SU-DHL-6 (cell line): ENCODE measurements at regions not wholly inside any gene's neighbourhood (a gene's known extent, or its start where the extent isn't known, plus 50 kb on each side); places are given as distances from the start of the nearest gene placed in this dataset.

ENCODE experiments used
- H2AFZ ChIP-seq: fragments of 200-600 bp; sonication (generic); 2 replicates; pipeline ENCODE4 v1.6.1; 2014; ENCODE audit warnings: low read depth, mild to moderate bottlenecking, moderate library complexity, mixed read lengths, antibody characterized with exemption, low read length; ENCODE audit not compliant: severe bottlenecking
- H3F3A ChIP-seq: fragments of 200-600 bp; shearing (Covaris generic); 2 replicates; pipeline ENCODE4 v1.6.0; 2016; ENCODE audit warnings: antibody characterized with exemption, mild to moderate bottlenecking; ENCODE audit not compliant: insufficient read depth
- H3K27ac ChIP-seq: fragments of 200-600 bp; sonication (generic); 2 replicates; pipeline ENCODE4 v1.5.1; 2016; ENCODE audit warnings: low read depth, mild to moderate bottlenecking, low read length, moderate library complexity, mixed read lengths
- H3K27me3 ChIP-seq: fragments of 200-600 bp; sonication (generic), shearing (Covaris generic); 2 replicates; pipeline ENCODE4 v1.6.0; 2014; ENCODE audit warnings: mild to moderate bottlenecking, low read length
- H3K36me3 ChIP-seq: fragments of 200-600 bp; sonication (generic); 2 replicates; pipeline ENCODE4 v1.6.1; 2014; ENCODE audit warnings: mild to moderate bottlenecking, low read length, mixed read lengths
- H3K4me2 ChIP-seq: fragments of 300-600, 200-600 bp; shearing (Covaris generic), sonication (generic); 2 replicates; pipeline ENCODE4 v1.6.0; 2014; ENCODE audit warnings: low read length, low read depth, mild to moderate bottlenecking; ENCODE audit not compliant: poor library complexity, severe bottlenecking
- H3K4me3 ChIP-seq: fragments of 200-600 bp; sonication (generic); 2 replicates; pipeline ENCODE4 v1.5.1; 2014; ENCODE audit warnings: antibody characterized with exemption, low read length, mild to moderate bottlenecking, mixed read lengths; ENCODE audit not compliant: insufficient read depth, poor library complexity, severe bottlenecking
- H3K79me2 ChIP-seq: fragments of 200-600 bp; sonication (generic); 2 replicates; pipeline ENCODE4 v1.6.1; 2014; ENCODE audit warnings: mild to moderate bottlenecking, low read length, moderate library complexity; ENCODE audit not compliant: insufficient read depth
- H3K9ac ChIP-seq: fragments of 200-600 bp; sonication (generic); 2 replicates; pipeline ENCODE4 v1.7.0; 2014; ENCODE audit warnings: mild to moderate bottlenecking, low read length
- H3K9me2 ChIP-seq: fragments of 200-600 bp; sonication (generic); replicated peaks from 2 replicates; pipeline ENCODE4 v1.6.1; 2014; ENCODE audit warnings: low read length; ENCODE audit not compliant: insufficient read depth
- H3K9me3 ChIP-seq: fragments of 200-600 bp; sonication (generic); 2 replicates; pipeline ENCODE4 v1.6.1; 2014; ENCODE audit warnings: low read length, mixed read lengths; ENCODE audit not compliant: insufficient read depth
- H4K20me1 ChIP-seq: fragments of 200-600 bp; sonication (generic); 2 replicates; pipeline ENCODE4 v1.6.1; 2014; ENCODE audit warnings: low read depth, mild to moderate bottlenecking, antibody characterized with exemption, low read length, moderate library complexity, mixed read lengths
- EZH2phosphoT487 ChIP-seq: fragments of 200-600 bp; sonication (generic), shearing (Covaris generic); conservative IDR thresholded peaks from 2 replicates; pipeline ENCODE4 v1.6.1; 2018; ENCODE audit warnings: mild to moderate bottlenecking, antibody characterized with exemption, low read length, moderate library complexity, mixed read lengths
- TF ChIP-seq, protein P1 (sequence below): fragments of 200-600 bp; sonication (generic); IDR thresholded peaks from one replicate; pipeline ENCODE4 v1.5.1; 2017; ENCODE audit warnings: antibody characterized with exemption, mild to moderate bottlenecking, low read length, moderate library complexity; ENCODE audit not compliant: insufficient read depth, poor library complexity, severe bottlenecking

DNA sequence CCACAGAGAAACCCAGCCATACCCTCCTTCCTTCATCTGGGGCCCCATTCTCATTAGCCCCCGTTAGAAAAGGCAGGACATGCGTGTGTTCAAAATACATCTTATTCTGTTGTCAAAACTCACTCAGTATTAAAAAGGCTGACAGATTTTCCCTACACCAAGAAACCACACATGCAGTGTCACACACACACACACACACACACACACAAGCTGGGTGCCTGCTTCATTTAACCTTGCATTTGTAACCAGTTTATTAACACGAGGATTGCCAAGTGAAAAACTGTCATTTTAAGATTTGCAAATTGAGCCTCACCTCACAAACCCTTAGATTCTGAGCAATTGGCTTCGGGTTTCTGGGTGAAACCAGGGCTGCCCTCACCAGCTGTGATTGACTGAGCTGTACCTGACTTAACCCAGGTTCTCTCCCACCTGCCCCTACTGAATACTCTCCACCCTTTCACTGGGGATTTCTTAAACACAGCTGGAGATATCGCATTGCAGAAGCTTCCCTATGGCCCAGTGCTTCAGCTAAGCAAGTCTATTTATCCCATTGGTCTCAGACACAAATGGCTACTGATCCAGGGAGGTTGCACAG is 172.7 kb upstream of the ZNF507 start:
- Histone ChIP-seq H3K9me2 (no peaks in the 10 kb centered on the region), H3K4me3 (no peak overlapping the region), H3F3A (no peaks in the 10 kb centered on the region), H3K79me2 (no peaks in the 10 kb centered on the region), H3K27me3 (no peaks in the 10 kb centered on the region), H4K20me1 (no peaks in the 10 kb centered on the region), H3K27ac (no peak overlapping the region), H3K9me3 (no peaks in the 10 kb centered on the region), H3K9ac (no peak overlapping the region), H2AFZ (no peak overlapping the region), H3K36me3 (no peaks in the 10 kb centered on the region), H3K4me2 (no peak overlapping the region)
- TF ChIP-seq, protein P1, sequence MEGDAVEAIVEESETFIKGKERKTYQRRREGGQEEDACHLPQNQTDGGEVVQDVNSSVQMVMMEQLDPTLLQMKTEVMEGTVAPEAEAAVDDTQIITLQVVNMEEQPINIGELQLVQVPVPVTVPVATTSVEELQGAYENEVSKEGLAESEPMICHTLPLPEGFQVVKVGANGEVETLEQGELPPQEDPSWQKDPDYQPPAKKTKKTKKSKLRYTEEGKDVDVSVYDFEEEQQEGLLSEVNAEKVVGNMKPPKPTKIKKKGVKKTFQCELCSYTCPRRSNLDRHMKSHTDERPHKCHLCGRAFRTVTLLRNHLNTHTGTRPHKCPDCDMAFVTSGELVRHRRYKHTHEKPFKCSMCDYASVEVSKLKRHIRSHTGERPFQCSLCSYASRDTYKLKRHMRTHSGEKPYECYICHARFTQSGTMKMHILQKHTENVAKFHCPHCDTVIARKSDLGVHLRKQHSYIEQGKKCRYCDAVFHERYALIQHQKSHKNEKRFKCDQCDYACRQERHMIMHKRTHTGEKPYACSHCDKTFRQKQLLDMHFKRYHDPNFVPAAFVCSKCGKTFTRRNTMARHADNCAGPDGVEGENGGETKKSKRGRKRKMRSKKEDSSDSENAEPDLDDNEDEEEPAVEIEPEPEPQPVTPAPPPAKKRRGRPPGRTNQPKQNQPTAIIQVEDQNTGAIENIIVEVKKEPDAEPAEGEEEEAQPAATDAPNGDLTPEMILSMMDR: no peak
- TF ChIP-seq EZH2phosphoT487: no peak

DNA sequence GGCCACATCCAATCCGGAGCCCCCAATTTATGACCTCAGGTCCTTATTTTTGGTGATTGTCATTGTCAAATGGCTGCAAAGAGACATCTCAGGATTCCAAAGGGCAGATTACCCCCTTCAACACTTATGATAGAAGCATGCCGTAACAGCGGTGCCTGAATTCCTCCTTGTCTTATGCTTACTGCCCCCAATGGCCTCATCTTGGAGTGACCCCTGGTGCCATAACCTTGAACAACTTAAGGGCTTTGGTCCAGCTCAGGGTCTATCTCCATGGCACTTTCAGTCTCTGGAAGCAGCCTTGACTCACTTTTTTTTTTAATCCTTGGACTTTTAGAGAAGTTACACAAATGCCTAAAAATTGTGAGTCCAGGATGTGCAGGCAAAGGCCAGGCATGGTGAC is 171.6 kb upstream of the ZNF507 start:
- no peaks in the 10 kb centered on the region for H3F3A ChIP-seq
- no peak overlapping the region for H3K9ac ChIP-seq
- H2AFZ ChIP-seq: no peak overlapping the region
- no peaks in the 10 kb centered on the region for H3K36me3 ChIP-seq
- no peaks in the 10 kb centered on the region for H3K79me2 ChIP-seq
- H3K27me3 ChIP-seq: no peaks in the 10 kb centered on the region
- no peak overlapping the region for H3K4me3 ChIP-seq
- TF ChIP-seq, protein P1: no peak
- TF ChIP-seq EZH2phosphoT487: no peak
- no peak overlapping the region for H3K27ac ChIP-seq
- no peaks in the 10 kb centered on the region for H4K20me1 ChIP-seq
- H3K9me2 ChIP-seq: no peaks in the 10 kb centered on the region
- no peaks in the 10 kb centered on the region for H3K9me3 ChIP-seq
- H3K4me2 ChIP-seq: no peak overlapping the region

DNA sequence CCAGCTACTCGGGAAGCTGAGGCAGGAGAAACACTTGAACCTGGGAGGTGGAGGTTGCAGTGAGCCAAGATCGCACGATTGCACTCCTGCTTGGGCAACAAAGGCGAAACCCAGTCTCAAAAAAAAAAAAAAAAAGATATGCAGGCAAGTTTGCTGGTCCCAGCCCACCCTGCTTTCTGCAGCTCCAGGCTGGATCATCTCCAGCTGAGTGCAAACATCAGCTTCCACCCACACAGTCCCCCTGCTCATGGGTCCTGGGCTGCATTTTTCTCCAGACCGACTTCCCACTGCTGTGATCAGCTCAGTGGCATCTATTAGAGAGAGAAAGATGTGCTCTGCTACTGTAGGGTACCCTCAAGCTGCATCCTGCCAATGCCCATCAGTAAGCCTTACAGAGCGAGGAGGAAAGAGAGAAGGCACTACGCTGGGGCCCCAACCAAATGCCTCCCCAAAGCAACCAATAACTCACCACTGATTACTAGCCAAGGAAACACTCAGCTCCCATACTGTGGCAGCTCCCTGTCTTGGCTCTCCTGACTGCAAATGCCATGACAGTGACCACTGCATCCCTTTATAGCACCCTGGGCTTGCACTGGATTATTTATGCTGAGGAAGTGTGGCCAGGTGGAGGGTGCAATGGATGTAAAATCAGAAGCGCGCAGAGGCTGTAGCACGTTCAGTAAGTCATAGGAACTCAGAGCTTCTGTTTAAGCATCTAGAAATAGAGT is 170.9 kb upstream of the ZNF507 start:
- TF ChIP-seq, protein P1: no peak
- no peak for TF ChIP-seq EZH2phosphoT487

More for the DNA sequence above, 170.9 kb upstream of the ZNF507 start:
- Histone ChIP-seq H3K27ac (no peak overlapping the region), H3K9me2 (no peaks in the 10 kb centered on the region), H3K4me2 (no peak overlapping the region), H3K9ac (no peak overlapping the region), H3K79me2 (no peaks in the 10 kb centered on the region), H3F3A (no peaks in the 10 kb centered on the region), H4K20me1 (no peaks in the 10 kb centered on the region), H3K27me3 (no peaks in the 10 kb centered on the region), H3K36me3 (no peaks in the 10 kb centered on the region), H3K4me3 (no peak overlapping the region), H3K9me3 (no peaks in the 10 kb centered on the region), H2AFZ (no peak overlapping the region)
